ENCODE measurements at regions not wholly inside any gene's neighbourhood (a gene's known extent, or its start where the extent isn't known, plus 50 kb on each side); places are given as distances from the start of the nearest gene placed in this dataset.

GRCh38 chr1:195462152-195462551, 1146.1 kb downstream of the KCNT2 start:
- Histone ChIP-seq H3K9me3 (no peaks in the 10 kb centered on the region), H3K36me3 (no peaks in the 10 kb centered on the region), H3K27me3 (no peaks in the 10 kb centered on the region), H3K27ac (no peak overlapping the region), H3K4me1 (no peaks in the 10 kb centered on the region), H3K4me3 (no peak overlapping the region)
- no peak for TF ChIP-seq CTCF (IDR thresholded peaks at IDR 0.05)
- DNase-seq: no peak
- intact Hi-C loops (cut with DNase I): no loop called here
- no peak for ATAC-seq

GRCh38 chr1:195458365-195458764, 1149.9 kb downstream of the KCNT2 start:
- no peak for DNase-seq
- intact Hi-C loops (cut with DNase I): no loop called here
- Histone ChIP-seq H3K4me1 (no peaks in the 10 kb centered on the region), H3K27ac (no peak overlapping the region), H3K36me3 (no peaks in the 10 kb centered on the region), H3K4me3 (no peak overlapping the region), H3K27me3 (no peaks in the 10 kb centered on the region), H3K9me3 (peaks cover 0 to 3% of the 10 kb centered on the region in 2 donors)
- ATAC-seq: no peak
- TF ChIP-seq CTCF (IDR thresholded peaks at IDR 0.05): no peak

- Histone ChIP-seq H3K9me3 (peaks cover 0 to 10% of the 10 kb centered on the region in 2 donors), H3K27me3 (no peaks in the 10 kb centered on the region), H3K27ac (no peak overlapping the region), H3K36me3 (no peaks in the 10 kb centered on the region), H3K4me1 (no peaks in the 10 kb centered on the region), H3K4me3 (no peak overlapping the region)
- no peak for ATAC-seq
- intact Hi-C loops (cut with DNase I): no loop called here
- no peak for TF ChIP-seq CTCF (IDR thresholded peaks at IDR 0.05)
- no peak for DNase-seq
Observed at GRCh38 chr1:195450794-195451193, 1157.4 kb downstream of the KCNT2 start.

- Histone ChIP-seq H3K9me3 (peaks cover 0 to 2% of the 10 kb centered on the region in 2 donors), H3K4me3 (no peak overlapping the region), H3K4me1 (no peaks in the 10 kb centered on the region), H3K36me3 (no peaks in the 10 kb centered on the region), H3K27me3 (no peaks in the 10 kb centered on the region), H3K27ac (no peak overlapping the region)
- no peak for TF ChIP-seq CTCF (IDR thresholded peaks at IDR 0.05)
- no peak for ATAC-seq
- intact Hi-C loops (cut with DNase I): no loop called here
- no peak for DNase-seq
Observed at GRCh38 chr1:195439661-195440060, 1168.6 kb downstream of the KCNT2 start.

- no peak for DNase-seq
- Histone ChIP-seq H3K36me3 (no peaks in the 10 kb centered on the region), H3K27ac (no peak overlapping the region), H3K4me1 (no peaks in the 10 kb centered on the region), H3K9me3 (no peaks in the 10 kb centered on the region), H3K4me3 (no peak overlapping the region), H3K27me3 (no peaks in the 10 kb centered on the region)
- intact Hi-C loops (cut with DNase I): no loop called here
- no peak for ATAC-seq
- no peak for TF ChIP-seq CTCF (IDR thresholded peaks at IDR 0.05)
Observed at GRCh38 chr1:195434566-195435203, 1173.6 kb downstream of the KCNT2 start.

All from left lung (tissue), 4 donors.